MM.1S (cell line): ENCODE measurements at regions not wholly inside any gene's neighbourhood (a gene's known extent, or its start where the extent isn't known, plus 50 kb on each side); places are given as distances from the start of the nearest gene placed in this dataset.
"Not testable (repeated sequence)": the region's sequence is repeated elsewhere in the genome, so short reads cannot be mapped to it uniquely, and the experiment has no call there.

Experiments
- DNase-seq: peaks from one replicate; pipeline ENCODE4 v3.0.0-alpha.2; 2015
- H2AFZ ChIP-seq: fragments of 300-600 bp; sonication (generic); 2 replicates; pipeline ENCODE4 v1.6.0; 2016; ENCODE audit warnings: antibody characterized with exemption, low read length
- H3F3A ChIP-seq: fragments of 300-600 bp; sonication (generic); 2 replicates; pipeline ENCODE4 v1.6.1; 2016; ENCODE audit warnings: mild to moderate bottlenecking, antibody characterized with exemption, low read length, moderate library complexity, mixed read lengths; ENCODE audit not compliant: insufficient read depth
- H3K27ac ChIP-seq: fragments of 300-600 bp; sonication (generic); 2 replicates; pipeline ENCODE4 v1.5.1; 2016; ENCODE audit warnings: mild to moderate bottlenecking, low read length
- H3K27me3 ChIP-seq: fragments of 300-600 bp; sonication (generic); replicated peaks from 2 replicates; pipeline ENCODE4 v1.6.0; 2016; ENCODE audit warnings: low read length; ENCODE audit not compliant: insufficient read depth
- H3K36me3 ChIP-seq: fragments of 300-600 bp; sonication (generic); replicated peaks from 2 replicates; pipeline ENCODE4 v1.6.1; 2016; ENCODE audit warnings: mild to moderate bottlenecking, low read length, mixed read lengths; ENCODE audit not compliant: insufficient read depth
- H3K4me1 ChIP-seq: fragments of 300-600 bp; sonication (generic); 2 replicates; pipeline ENCODE4 v1.6.1; 2016; ENCODE audit warnings: low read length, mixed read lengths
- H3K4me2 ChIP-seq: fragments of 300-600 bp; sonication (generic); 2 replicates; pipeline ENCODE4 v1.6.0; 2016; ENCODE audit warnings: low read depth, low read length
- H3K4me3 ChIP-seq: fragments of 300-600 bp; sonication (generic); 2 replicates; pipeline ENCODE4 v1.5.1; 2016; ENCODE audit warnings: low read length, mixed read lengths
- H3K79me2 ChIP-seq: fragments of 300-600 bp; sonication (generic); 2 replicates; pipeline ENCODE4 v1.6.1; 2016; ENCODE audit warnings: mixed run types, low read length, mixed read lengths
- H3K9ac ChIP-seq: fragments of 300-600 bp; sonication (generic); 2 replicates; pipeline ENCODE4 v1.6.1; 2016; ENCODE audit warnings: low read length, mixed read lengths
- H3K9me2 ChIP-seq: fragments of 300-600 bp; sonication (generic); replicated peaks from 2 replicates; pipeline ENCODE4 v1.6.1; 2016; ENCODE audit warnings: mild to moderate bottlenecking, low read length, mixed read lengths; ENCODE audit not compliant: insufficient read depth
- H3K9me3 ChIP-seq: fragments of 300-600 bp; sonication (generic); replicated peaks from 2 replicates; pipeline ENCODE4 v1.6.1; 2016; ENCODE audit warnings: mild to moderate bottlenecking, low read length, mixed read lengths; ENCODE audit not compliant: insufficient read depth
- H4K20me1 ChIP-seq: fragments of 300-600 bp; sonication (generic); 2 replicates; pipeline ENCODE4 v1.6.1; 2016; ENCODE audit warnings: mild to moderate bottlenecking, low read length, moderate library complexity, mixed read lengths; ENCODE audit not compliant: insufficient read depth
- CTCF ChIP-seq: fragments of 300-600 bp; sonication (generic); IDR thresholded peaks from 2 replicates; pipeline ENCODE4 v1.5.1; 2016; ENCODE audit warnings: antibody characterized with exemption, low read length, mixed read lengths
- EZH2 ChIP-seq: fragments of 300-600 bp; sonication (generic); optimal IDR thresholded peaks from 2 replicates; pipeline ENCODE3; 2017; ENCODE audit warnings: low read depth, mild to moderate bottlenecking, antibody characterized with exemption, low read length, mixed read lengths
- EZH2phosphoT487 ChIP-seq: fragments of 300-600 bp; sonication (generic); IDR thresholded peaks from 2 replicates; pipeline ENCODE4 v1.6.1; 2018; ENCODE audit warnings: antibody characterized with exemption, low read length

GRCh38 chr22:25340536-25340935 is 121.1 kb downstream of the CRYBB2 start:
- H3K4me1 ChIP-seq, H4K20me1 ChIP-seq, H2AFZ ChIP-seq, H3F3A ChIP-seq, H3K9ac ChIP-seq, H3K27me3 ChIP-seq, H3K36me3 ChIP-seq, H3K9me3 ChIP-seq, H3K4me3 ChIP-seq, H3K27ac ChIP-seq, H3K4me2 ChIP-seq, H3K9me2 ChIP-seq, H3K79me2 ChIP-seq, DNase-seq: not testable (repeated sequence)

GRCh38 chr22:25344366-25344765 is 124.9 kb downstream of the CRYBB2 start:
- H3K79me2 ChIP-seq, H3K9ac ChIP-seq, H3K36me3 ChIP-seq, H2AFZ ChIP-seq, H3K9me3 ChIP-seq, H3K9me2 ChIP-seq, DNase-seq, H4K20me1 ChIP-seq, H3K4me1 ChIP-seq, H3K27me3 ChIP-seq, H3K4me3 ChIP-seq, H3K27ac ChIP-seq, H3K4me2 ChIP-seq, H3F3A ChIP-seq: not testable (repeated sequence)

GRCh38 chr22:25346859-25347751 is 127.7 kb downstream of the CRYBB2 start:
- Histone ChIP-seq H3K9me2 (no peaks in the 10 kb centered on the region), H3K4me2 (no peak overlapping the region), H3K79me2 (no peaks in the 10 kb centered on the region), H3K4me1 (no peaks in the 10 kb centered on the region), H2AFZ (no peak overlapping the region), H3K9ac (no peak overlapping the region), H3K36me3 (no peaks in the 10 kb centered on the region), H3K9me3 (no peaks in the 10 kb centered on the region), H4K20me1 (no peaks in the 10 kb centered on the region), H3K27me3 (no peaks in the 10 kb centered on the region), H3F3A (no peaks in the 10 kb centered on the region), H3K4me3 (no peak overlapping the region), H3K27ac (no peak overlapping the region)
- TF ChIP-seq EZH2phosphoT487 (no peak), CTCF (no peak), EZH2 (no peak)
- DNase-seq, result no peak

GRCh38 chr22:25347752-25348102 is 128.3 kb downstream of the CRYBB2 start:
- no peak overlapping the region for H3K4me2 ChIP-seq
- H2AFZ ChIP-seq, result no peak overlapping the region
- no peaks in the 10 kb centered on the region for H3K27me3 ChIP-seq
- no peaks in the 10 kb centered on the region for H3K36me3 ChIP-seq
- no peaks in the 10 kb centered on the region for H3K79me2 ChIP-seq
- H3F3A ChIP-seq, result no peaks in the 10 kb centered on the region
- no peak overlapping the region for H3K27ac ChIP-seq
- H3K9me3 ChIP-seq, result no peaks in the 10 kb centered on the region
- no peak for TF ChIP-seq EZH2
- no peak for TF ChIP-seq CTCF
- TF ChIP-seq EZH2phosphoT487, result no peak
- H3K9ac ChIP-seq, result no peak overlapping the region
- no peaks in the 10 kb centered on the region for H3K9me2 ChIP-seq
- H3K4me1 ChIP-seq, result no peaks in the 10 kb centered on the region
- no peaks in the 10 kb centered on the region for H4K20me1 ChIP-seq
- H3K4me3 ChIP-seq, result no peak overlapping the region
- no peak for DNase-seq
